GM23338 (cell line): ENCODE measurements at regions not wholly inside any gene's neighbourhood (a gene's known extent, or its start where the extent isn't known, plus 50 kb on each side); places are given as distances from the start of the nearest gene placed in this dataset.

Source experiments
- ATAC-seq: fragments of 200-7000 bp; cut with Tn5 transposase; 3 replicates; pipeline ENCODE4 v1.9.1; 2020
- DNase-seq: peaks from one replicate; pipeline ENCODE4 v3.0.0-alpha.2; 2015; ENCODE audit warnings: low spot score
- H2AFZ ChIP-seq: fragments of 200-600 bp; sonication (generic); 2 replicates; pipeline ENCODE4 v1.8.0; 2016; ENCODE audit warnings: antibody characterized with exemption, mild to moderate bottlenecking, moderate library complexity
- H3F3A ChIP-seq: fragments of 200-600 bp; sonication (generic); replicated peaks from 2 replicates; pipeline ENCODE4 v1.8.0; 2017; ENCODE audit warnings: antibody characterized with exemption, mixed run types, low read depth
- H3K27ac ChIP-seq: fragments of 200-600 bp; sonication (generic); 2 replicates; pipeline ENCODE4 v1.6.1; 2016; ENCODE audit warnings: low read depth
- H3K27me3 ChIP-seq: fragments of 200-600 bp; sonication (generic); 2 replicates; pipeline ENCODE4 v1.8.0; 2016; ENCODE audit warnings: mild to moderate bottlenecking, mixed run types, moderate library complexity; ENCODE audit not compliant: insufficient read depth
- H3K36me3 ChIP-seq: fragments of 200-600 bp; sonication (generic); 2 replicates; pipeline ENCODE4 v1.8.0; 2016; ENCODE audit warnings: mild to moderate bottlenecking; ENCODE audit not compliant: insufficient read depth
- H3K4me1 ChIP-seq: fragments of 200-600 bp; sonication (generic); 2 replicates; pipeline ENCODE4 v1.8.0; 2016; ENCODE audit warnings: mild to moderate bottlenecking, moderate library complexity; ENCODE audit not compliant: insufficient read depth
- H3K4me2 ChIP-seq: fragments of 200-600 bp; sonication (generic); 2 replicates; pipeline ENCODE4 v1.7.1; 2017; ENCODE audit warnings: mixed run types
- H3K4me3 ChIP-seq: fragments of 200-600 bp; sonication (generic); 2 replicates; pipeline ENCODE4 v1.6.1; 2016; ENCODE audit warnings: mixed run types
- H3K79me2 ChIP-seq: fragments of 200-600 bp; sonication (generic); replicated peaks from 2 replicates; pipeline ENCODE4 v1.8.0; 2017; ENCODE audit warnings: mild to moderate bottlenecking; ENCODE audit not compliant: insufficient read depth
- H3K9me2 ChIP-seq: fragments of 200-600 bp; sonication (generic); 2 replicates; pipeline ENCODE4 v1.8.0; 2017; ENCODE audit not compliant: insufficient read depth
- H4K20me1 ChIP-seq: fragments of 200-600 bp; sonication (generic); replicated peaks from 2 replicates; pipeline ENCODE4 v1.8.0; 2017; ENCODE audit warnings: mild to moderate bottlenecking; ENCODE audit not compliant: insufficient read depth
- H3K27ac Mint-ChIP-seq: 2 replicates; pipeline ENCODE4 v1.8.0; 2020; ENCODE audit warnings: inconsistent platforms, mild to moderate bottlenecking, moderate library complexity, mixed read lengths
- H3K27me3 Mint-ChIP-seq: 3 replicates; pipeline ENCODE4 v1.8.0; 2022; ENCODE audit warnings: low read depth, mild to moderate bottlenecking, moderate library complexity, mixed read lengths, inconsistent platforms; ENCODE audit not compliant: insufficient read depth, poor library complexity
- H3K36me3 Mint-ChIP-seq: 3 replicates; pipeline ENCODE4 v1.8.0; 2021; ENCODE audit warnings: low read depth, mild to moderate bottlenecking, inconsistent platforms, moderate library complexity, mixed read lengths
- H3K4me1 Mint-ChIP-seq: 3 replicates; pipeline ENCODE4 v1.8.0; 2020; ENCODE audit warnings: mild to moderate bottlenecking, inconsistent platforms, mixed read lengths
- H3K4me3 Mint-ChIP-seq: 3 replicates; pipeline ENCODE4 v1.8.0; 2021; ENCODE audit warnings: moderate library complexity, mild to moderate bottlenecking, inconsistent platforms, mixed read lengths
- H3K9me3 Mint-ChIP-seq: 3 replicates; pipeline ENCODE4 v1.8.0; 2020; ENCODE audit warnings: moderate library complexity, mild to moderate bottlenecking, inconsistent platforms, mixed read lengths
- CREB1 ChIP-seq: fragments of 250-450 bp; sonication (Bioruptor Pico); IDR thresholded peaks from 2 replicates; pipeline ENCODE4 v1.5.0; 2020; ENCODE audit warnings: low read depth, mild to moderate bottlenecking, moderate library complexity
- NANOG ChIP-seq: IDR thresholded peaks from 2 replicates; pipeline ENCODE4 v1.6.1; 2016; ENCODE audit warnings: antibody characterized with exemption, borderline replicate concordance
- STAT1 ChIP-seq: IDR thresholded peaks from one replicate; pipeline ENCODE4 v1.6.1; 2016; ENCODE audit warnings: antibody characterized with exemption; ENCODE audit not compliant: unreplicated experiment
- ZNF462 ChIP-seq: fragments of 250-450 bp; sonication (Bioruptor Pico); IDR thresholded peaks from 2 replicates; pipeline ENCODE4 v1.5.0; 2020; ENCODE audit warnings: mild to moderate bottlenecking, moderate library complexity

DNA sequence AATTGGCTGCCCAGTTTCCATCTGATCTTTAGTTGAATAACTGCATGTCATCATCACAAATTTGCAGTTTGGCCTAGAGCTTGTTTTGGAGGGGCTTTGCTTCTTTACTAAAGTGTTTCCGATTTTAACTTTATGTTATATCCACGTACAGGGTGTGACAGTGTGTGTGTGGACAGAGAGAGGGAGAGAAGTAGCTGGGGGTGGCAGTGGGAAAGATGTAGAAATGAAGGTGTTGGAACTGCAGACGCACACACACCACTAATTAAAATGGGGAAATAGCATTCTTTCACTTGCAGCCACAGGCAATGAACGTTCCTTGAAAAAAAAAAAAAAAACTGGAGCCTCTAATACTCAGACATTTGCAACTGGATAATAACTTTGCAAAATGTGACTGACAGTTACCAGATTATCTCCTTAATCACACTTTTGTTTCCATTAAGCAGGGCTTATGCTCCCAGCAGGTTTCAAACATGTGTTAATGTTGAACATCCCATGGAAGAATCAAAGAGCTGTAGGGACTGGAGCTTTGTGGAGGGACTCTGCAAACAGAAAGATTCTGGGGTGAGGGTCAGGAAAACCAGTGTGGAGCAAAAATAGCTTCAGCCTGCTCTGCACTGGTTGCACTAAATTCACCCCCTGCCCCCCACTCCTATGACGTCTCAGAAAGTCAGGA, 238.1 kb upstream of the TENM4 start:
- Histone ChIP-seq H4K20me1 (no peaks in the 10 kb centered on the region), H3K4me2 (peak overlapping the region; percentile 59), H3K27me3 (no peaks in the 10 kb centered on the region), H3F3A (no peaks in the 10 kb centered on the region), H3K27ac (no peak overlapping the region), H3K4me3 (no peak overlapping the region), H3K36me3 (no peaks in the 10 kb centered on the region), H2AFZ (no peak overlapping the region), H3K4me1 (peaks cover 13% of the 10 kb centered on the region), H3K9me2 (no peaks in the 10 kb centered on the region), H3K79me2 (no peaks in the 10 kb centered on the region)
- H3K36me3 Mint-ChIP-seq: no peaks in the 10 kb centered on the region
- ATAC-seq: peak; percentile 72
- H3K27me3 Mint-ChIP-seq: peaks cover 3% of the 10 kb centered on the region
- TF ChIP-seq CREB1 (CRISPR knock-in tag): no peak
- TF ChIP-seq NANOG: peak; percentile 27; the same call in 1 of the 2 replicates
- TF ChIP-seq ZNF462 (CRISPR knock-in tag): 0 out of 2 replicates have a peak, but pooled peaks have one; percentile 15
- no peak overlapping the region for H3K27ac Mint-ChIP-seq
- DNase-seq: peak; percentile 10
- peaks cover 24% of the 10 kb centered on the region; the same call in 2 of the 3 replicates for H3K4me1 Mint-ChIP-seq
- H3K9me3 Mint-ChIP-seq: no peaks in the 10 kb centered on the region
- no peak overlapping the region for H3K4me3 Mint-ChIP-seq

DNA sequence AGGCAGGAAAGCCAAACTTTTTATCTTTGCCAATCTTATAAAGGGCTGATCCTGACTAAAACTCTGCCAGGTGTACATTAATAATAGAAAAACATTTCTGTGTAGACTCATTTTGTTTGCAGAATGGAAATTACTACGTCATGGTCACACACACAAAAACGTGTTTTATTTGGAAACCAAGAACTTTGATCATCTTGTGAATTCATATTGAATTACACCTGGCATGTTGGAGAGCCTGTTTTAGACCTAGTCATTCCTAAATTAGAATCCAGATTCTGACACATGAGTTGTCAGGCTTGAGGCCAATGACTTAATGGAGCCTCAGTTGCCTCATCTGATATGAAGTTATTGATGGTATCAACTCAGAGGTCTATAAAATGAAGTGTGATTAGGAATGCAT, 235.6 kb upstream of the TENM4 start:
- Histone ChIP-seq H3K36me3 (no peaks in the 10 kb centered on the region), H3K4me2 (no peak overlapping the region), H3K4me1 (peaks cover 13% of the 10 kb centered on the region), H3K9me2 (no peaks in the 10 kb centered on the region), H3K27me3 (no peaks in the 10 kb centered on the region), H4K20me1 (no peaks in the 10 kb centered on the region), H3K4me3 (no peak overlapping the region), H2AFZ (no peak overlapping the region), H3K79me2 (no peaks in the 10 kb centered on the region), H3F3A (no peaks in the 10 kb centered on the region), H3K27ac (no peak overlapping the region)
- no peak overlapping the region for H3K4me3 Mint-ChIP-seq
- H3K9me3 Mint-ChIP-seq: no peaks in the 10 kb centered on the region
- peaks cover 3% of the 10 kb centered on the region for H3K27me3 Mint-ChIP-seq
- peaks cover 24% of the 10 kb centered on the region; the same call in 2 of the 3 replicates for H3K4me1 Mint-ChIP-seq
- TF ChIP-seq CREB1 (CRISPR knock-in tag) (no peak), STAT1 (no peak)
- no peak for ATAC-seq
- H3K27ac Mint-ChIP-seq: no peak overlapping the region
- DNase-seq: no peak
- no peaks in the 10 kb centered on the region for H3K36me3 Mint-ChIP-seq
